AG10803 (cell line): ENCODE measurements at regions not wholly inside any gene's neighbourhood (a gene's known extent, or its start where the extent isn't known, plus 50 kb on each side); places are given as distances from the start of the nearest gene placed in this dataset.

Experiments
- DNase-seq: peaks from one replicate; pipeline ENCODE4 v3.0.0; 2010; ENCODE audit warnings: low read depth
- H3K4me3 ChIP-seq: 2 replicates; pipeline ENCODE4 v1.5.1; 2011; ENCODE audit warnings: mild to moderate bottlenecking, low read length, control low read depth
- CTCF ChIP-seq: conservative IDR thresholded peaks from 2 replicates; pipeline ENCODE4 v1.5.1; 2011; ENCODE audit warnings: mild to moderate bottlenecking, low read length, control low read depth, inconsistent platforms

DNA sequence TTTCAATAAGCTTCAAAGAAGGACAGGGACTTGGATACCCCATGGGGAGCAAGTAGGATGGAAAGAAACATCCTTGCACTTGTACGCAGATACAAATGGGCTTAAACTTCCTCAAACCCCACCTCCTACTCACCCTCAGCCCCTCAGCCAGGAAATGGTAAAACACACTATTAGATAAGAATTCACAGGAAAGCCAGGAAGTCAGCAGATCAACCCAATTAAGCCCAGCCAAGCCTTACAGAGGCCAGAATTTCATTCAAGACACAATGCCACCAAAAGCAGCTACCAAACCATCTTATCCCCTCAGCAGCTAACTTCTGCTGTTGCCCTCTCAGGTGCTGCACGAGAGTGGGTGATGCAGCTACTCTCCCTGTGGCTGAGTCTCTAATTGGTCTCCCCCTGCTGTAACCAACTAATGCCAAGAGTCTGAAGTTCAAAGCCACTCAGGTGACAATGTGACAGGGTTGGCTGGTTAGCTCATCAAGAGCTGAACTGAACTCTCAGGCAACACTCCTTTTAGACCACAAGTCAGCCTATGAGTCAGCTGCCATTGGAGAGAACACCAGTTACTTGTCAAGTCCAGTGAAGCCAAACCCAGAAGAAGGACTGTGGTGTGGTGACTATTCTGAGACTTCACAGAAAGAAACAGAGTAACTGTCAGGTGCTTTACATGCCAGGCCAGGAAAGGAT, 201.9 kb downstream of the ZNF608 start:
- no peak for TF ChIP-seq CTCF
- H3K4me3 ChIP-seq: no peak overlapping the region
- DNase-seq: no peak

DNA sequence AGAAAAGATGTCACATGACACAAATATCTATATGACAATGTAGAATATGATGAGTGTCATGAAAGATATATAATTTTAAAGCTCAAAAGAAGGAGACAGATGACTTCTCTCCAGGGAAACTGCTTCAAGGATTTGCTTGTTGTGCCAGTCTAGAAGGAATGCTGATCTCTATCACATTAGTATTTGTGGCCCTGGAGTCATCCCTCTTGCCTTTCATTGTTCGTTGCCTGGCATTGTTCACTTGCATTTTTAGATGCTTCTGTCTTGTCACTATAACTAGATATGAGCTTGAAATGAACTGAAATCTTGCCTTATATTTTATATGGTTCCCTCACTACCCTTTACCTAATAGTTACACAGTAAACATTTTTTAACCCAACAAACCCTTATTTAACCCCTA, 207.5 kb downstream of the ZNF608 start:
- no peak for TF ChIP-seq CTCF
- no peak overlapping the region for H3K4me3 ChIP-seq
- DNase-seq: no peak

DNA sequence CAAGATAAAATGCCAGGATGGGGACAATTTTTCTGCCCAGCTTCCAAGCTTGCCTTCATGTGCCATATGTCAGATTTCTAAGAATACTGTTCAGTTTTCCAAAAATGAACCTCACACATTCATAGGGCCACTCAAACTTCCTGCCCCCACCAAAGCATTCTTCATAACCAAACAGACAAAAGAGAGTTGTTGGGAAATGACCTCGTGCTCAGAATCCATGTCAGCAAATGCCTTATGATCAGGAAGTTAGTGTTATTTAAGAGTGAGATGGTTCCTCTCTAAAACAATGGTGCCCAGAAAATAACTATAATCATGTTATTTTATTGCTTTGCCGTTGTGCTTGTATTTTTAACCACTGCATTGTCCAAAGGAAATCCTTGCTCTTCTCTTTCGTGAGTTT, 208.2 kb downstream of the ZNF608 start:
- TF ChIP-seq CTCF: no peak
- H3K4me3 ChIP-seq: no peak overlapping the region

GRCh38 chr5:124537522-124537921, 208.9 kb downstream of the ZNF608 start:
- DNase-seq: no peak
- TF ChIP-seq CTCF: no peak
- no peak overlapping the region for H3K4me3 ChIP-seq

More for the DNA sequence above, 208.2 kb downstream of the ZNF608 start:
- DNase-seq: no peak

- no peak for TF ChIP-seq CTCF
- H3K4me3 ChIP-seq: no peak overlapping the region
- DNase-seq: no peak
These were observed 209.3 kb downstream of the ZNF608 start for GRCh38 chr5:124537107-124537506.

DNA sequence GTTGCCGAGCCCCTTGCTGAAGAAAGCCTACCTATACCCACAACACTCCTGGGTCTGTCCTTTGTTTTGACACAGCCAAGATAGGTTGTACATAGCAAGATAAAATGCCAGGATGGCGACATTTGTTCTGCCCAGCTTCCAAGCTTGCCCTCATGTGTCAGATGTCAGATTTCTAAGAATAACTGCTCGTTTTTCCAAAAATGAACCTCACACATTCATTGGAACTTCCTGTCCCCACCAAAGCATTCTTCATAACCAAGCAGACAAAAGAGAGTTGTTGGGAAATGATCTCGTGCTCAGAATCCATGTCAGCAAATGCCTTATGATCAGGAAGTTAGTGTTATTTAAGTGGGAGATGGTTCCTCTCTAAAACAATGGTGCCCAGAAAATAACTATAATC, 210.1 kb downstream of the ZNF608 start:
- no peak for DNase-seq
- TF ChIP-seq CTCF: no peak
- H3K4me3 ChIP-seq: no peak overlapping the region

DNA sequence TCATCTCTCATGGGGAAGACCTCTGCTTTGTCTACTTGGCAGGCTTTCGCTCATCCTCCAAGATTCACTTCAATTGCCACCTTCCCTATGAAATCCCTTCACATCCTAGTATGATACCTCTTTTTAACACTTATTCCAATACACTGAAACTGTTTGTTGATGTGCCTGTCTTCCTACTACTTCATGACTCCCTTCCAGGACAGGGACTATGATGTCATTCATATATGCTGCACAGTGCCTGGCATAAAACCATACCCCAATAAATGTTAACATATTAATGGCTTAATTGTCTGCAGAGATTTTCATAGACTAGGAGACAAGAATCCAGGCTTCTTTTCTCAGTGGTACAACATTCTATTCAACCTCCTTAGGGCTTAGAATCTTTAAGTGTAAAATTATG, 215.5 kb downstream of the ZNF608 start:
- no peak overlapping the region for H3K4me3 ChIP-seq
- no peak for DNase-seq
- TF ChIP-seq CTCF: no peak
